SK-N-SH (cell line): ENCODE measurements at regions not wholly inside any gene's neighbourhood (a gene's known extent, or its start where the extent isn't known, plus 50 kb on each side); places are given as distances from the start of the nearest gene placed in this dataset.
A peak's percentile ranks its signal among the peaks of the same experiment; 100 is the strongest.

Experiments used
- CTCF ChIA-PET: fragments of 300-600, 350-600 bp; formaldehyde crosslinking; extraction: SDS; loops from one replicate; lab custom pipeline; 2021; lab: Yijun Ruan, JAX
- POLR2A ChIA-PET: fragments of 350-600 bp; sonication (Branson Sonifier 250); formaldehyde crosslinking; extraction: SDS; loops from one replicate; lab custom pipeline; 2020; ENCODE audit warnings: antibody characterized with exemption, inconsistent platforms; lab: Yijun Ruan, JAX
- DNase-seq: peaks from one replicate; pipeline ENCODE4 v3.0.0; 2012
- H2AFZ ChIP-seq: fragments of 200-600 bp; sonication (generic); 2 replicates; pipeline ENCODE4 v1.8.1; 2016; ENCODE audit warnings: antibody characterized with exemption, mild to moderate bottlenecking, low read depth
- H3F3A ChIP-seq: fragments of 200-600 bp; sonication (generic); replicated peaks from 2 replicates; pipeline ENCODE3; 2016; ENCODE audit warnings: antibody characterized with exemption, mild to moderate bottlenecking; ENCODE audit not compliant: insufficient read depth
- H3K27ac ChIP-seq, 2 experiments: fragments of 200-500 bp in 1 of 2; fragments of 200-600 bp in 1 of 2; sonication (Bioruptor generic) in 1 of 2; sonication (generic), shearing (Covaris generic) in 1 of 2; 2 replicates each; pipeline versions ENCODE4 v1.5.1 to v1.6.1; 2014 to 2016; ENCODE audit warnings: low read depth in 2 of 2, inconsistent platforms in 1 of 2, low read length in 1 of 2, mild to moderate bottlenecking in 1 of 2, mixed read lengths in 1 of 2
- H3K27me3 ChIP-seq: fragments of 200-600 bp; sonication (generic), shearing (Covaris generic); 2 replicates; pipeline ENCODE4 v1.6.1; 2016; ENCODE audit warnings: mixed run types; ENCODE audit not compliant: insufficient read depth
- H3K36me3 ChIP-seq, 2 experiments: fragments of 200-500 bp in 1 of 2; fragments of 200-600 bp in 1 of 2; sonication (Bioruptor generic) in 1 of 2; sonication (generic) in 1 of 2; replicated peaks in 1 of 2; 2 replicates each; pipeline versions ENCODE3 to v1.5.1; 2014 to 2016; ENCODE audit warnings: low read length in 1 of 2, mild to moderate bottlenecking in 1 of 2; ENCODE audit not compliant: insufficient read depth in 2 of 2, control insufficient read depth in 1 of 2
- H3K4me1 ChIP-seq, 2 experiments: fragments of 200-500 bp in 1 of 2; fragments of 200-600 bp in 1 of 2; sonication (Bioruptor generic) in 1 of 2; sonication (generic), shearing (Covaris generic) in 1 of 2; 2 replicates each; pipeline versions ENCODE4 v1.5.1 to v1.6.1; 2014 to 2016; ENCODE audit warnings: low read depth in 1 of 2, low read length in 1 of 2, mixed run types in 1 of 2; ENCODE audit not compliant: insufficient read depth in 2 of 2, control insufficient read depth in 1 of 2
- H3K4me2 ChIP-seq: fragments of 200-600 bp; sonication (generic), shearing (Covaris generic); 2 replicates; pipeline ENCODE4 v1.6.1; 2017; ENCODE audit warnings: mixed run types
- H3K4me3 ChIP-seq, 2 experiments: fragments of 200-500 bp in 1 of 2; fragments of 200-600 bp in 1 of 2; sonication (Bioruptor generic) in 1 of 2; sonication (generic), shearing (Covaris generic) in 1 of 2; 2 replicates each; pipeline versions ENCODE4 v1.5.1 to v1.8.1; 2014 to 2016; ENCODE audit warnings: low read depth in 2 of 2, inconsistent platforms in 1 of 2, low read length in 1 of 2, mild to moderate bottlenecking in 1 of 2, mixed read lengths in 1 of 2, moderate library complexity in 1 of 2
- H3K79me2 ChIP-seq: fragments of 200-600 bp; sonication (generic); 2 replicates; pipeline ENCODE4 v1.8.1; 2017; ENCODE audit warnings: mild to moderate bottlenecking; ENCODE audit not compliant: insufficient read depth
- H3K9ac ChIP-seq: fragments of 200-600 bp; sonication (generic); 2 replicates; pipeline ENCODE4 v1.6.1; 2017; ENCODE audit warnings: mixed run types
- H3K9me2 ChIP-seq: fragments of 200-600 bp; sonication (generic); 2 replicates; pipeline ENCODE4 v1.6.1; 2017; ENCODE audit warnings: mixed run types
- H3K9me3 ChIP-seq: fragments of 200-600 bp; sonication (generic); 2 replicates; pipeline ENCODE4 v1.6.1; 2017; ENCODE audit warnings: mixed run types, mild to moderate bottlenecking, moderate library complexity
- H4K20me1 ChIP-seq: fragments of 200-600 bp; sonication (generic); 2 replicates; pipeline ENCODE4 v1.6.1; 2017; ENCODE audit warnings: mild to moderate bottlenecking, mixed run types; ENCODE audit not compliant: insufficient read depth
- CHD2 ChIP-seq: fragments of 150-350 bp; IDR thresholded peaks from 2 replicates; pipeline ENCODE4 v1.6.1; 2018; ENCODE audit warnings: low read length; ENCODE audit not compliant: partially characterized antibody
- CTCF ChIP-seq: fragments of 200-600 bp; sonication (generic); IDR thresholded peaks from 2 replicates; pipeline ENCODE4 v1.6.1; 2017; ENCODE audit warnings: antibody characterized with exemption, mild to moderate bottlenecking, moderate library complexity
- ELF1 ChIP-seq: IDR thresholded peaks from 2 replicates; pipeline ENCODE4 v1.4.0; 2012
- EZH2phosphoT487 ChIP-seq: fragments of 200-600 bp; sonication (generic); IDR thresholded peaks from 2 replicates; pipeline ENCODE4 v1.6.1; 2017; ENCODE audit warnings: low read depth, mixed run types, mild to moderate bottlenecking, antibody characterized with exemption, moderate library complexity, borderline replicate concordance
- FOXJ3 ChIP-seq: sonication (generic); formaldehyde crosslinking; IDR thresholded peaks from 2 replicates; pipeline ENCODE4 v1.5.1; 2020; ENCODE audit warnings: mild to moderate bottlenecking, missing genetic modification reagents
- MEF2A ChIP-seq: IDR thresholded peaks from 2 replicates; pipeline ENCODE4 v1.4.0; 2012; ENCODE audit warnings: low read depth, borderline replicate concordance
- NFIC ChIP-seq: IDR thresholded peaks from 2 replicates; pipeline ENCODE4 v1.4.0; 2012; ENCODE audit warnings: borderline replicate concordance
- RAD21 ChIP-seq: IDR thresholded peaks from 2 replicates; pipeline ENCODE4 v1.6.1; 2012; ENCODE audit warnings: mild to moderate bottlenecking, low read length
- SMC3 ChIP-seq: IDR thresholded peaks from 2 replicates; pipeline ENCODE4 v1.6.1; 2012; ENCODE audit warnings: low read depth, low read length, improper control_type of control experiment
- TEAD4 ChIP-seq: IDR thresholded peaks from 2 replicates; pipeline ENCODE4 v1.4.0; 2012; ENCODE audit warnings: mild to moderate bottlenecking, borderline replicate concordance; ENCODE audit not compliant: insufficient read depth
- USF2 ChIP-seq: fragments of 150-350 bp; IDR thresholded peaks from 2 replicates; pipeline ENCODE4 v1.6.1; 2017; ENCODE audit warnings: antibody characterized with exemption, low read length, low read depth, borderline replicate concordance
- YY1 ChIP-seq: IDR thresholded peaks from 2 replicates; pipeline ENCODE4 v1.4.0; 2012; ENCODE audit warnings: low read depth, mild to moderate bottlenecking
- ZBTB33 ChIP-seq: IDR thresholded peaks from 2 replicates; pipeline ENCODE4 v1.4.0; 2012; ENCODE audit warnings: low read depth, borderline replicate concordance
- WGBS: methylation state at CpG from one replicate; pipeline ENCODE4 v1.1.6; 2017; ENCODE audit warnings: low lambda C conversion rate; 5-methylcytosine and 5-hydroxymethylcytosine counted together

GRCh38 chr7:67301667-67302066 lies 305.0 kb downstream of the TYW1 start:
- Histone ChIP-seq H4K20me1 (no peaks in the 10 kb centered on the region), H2AFZ (peak overlapping the region; percentile 92), H3K79me2 (peaks cover 66% of the 10 kb centered on the region), H3F3A (peaks cover 19% of the 10 kb centered on the region), H3K4me2 (peak overlapping the region; percentile 77), H3K9me3 (no peaks in the 10 kb centered on the region), H3K4me1 (peaks cover 4 to 5% of the 10 kb centered on the region in 2 experiments; a peak in 2 of 4 replicates), H3K27ac (peak overlapping the region; percentile 87 to 93), H3K9ac (peak overlapping the region; percentile 99), H3K27me3 (no peaks in the 10 kb centered on the region), H3K4me3 (peak overlapping the region; percentile 82 to 98), H3K36me3 (peaks cover 7 to 21% of the 10 kb centered on the region in 2 experiments), H3K9me2 (no peaks in the 10 kb centered on the region)
- TF ChIP-seq ELF1 (no peak), USF2 (no peak), EZH2phosphoT487 (no peak), ZBTB33 (no peak), TEAD4 (no peak), NFIC (no peak), RAD21 (no peak), CTCF (no peak), FOXJ3 (CRISPR knock-in tag) (no peak), MEF2A (no peak), CHD2 (no peak), SMC3 (no peak), YY1 (no peak)
- 38% methylated on average over 10 of the region's 10 CpGs for WGBS
- ChIA-PET CTCF (interaction anchor here (1.1 kb wide), 1 partner anchor 261 kb away, joined by 5 read pairs; no protein-coding TSS in a partner anchor), POLR2A (interaction anchor here (1.0 kb wide), 1 partner anchor 1020 kb away, joined by 3 read pairs; no protein-coding TSS in a partner anchor)
- DNase-seq = no peak
